Caki2 (cell line): ENCODE measurements at regions not wholly inside any gene's neighbourhood (a gene's known extent, or its start where the extent isn't known, plus 50 kb on each side); places are given as distances from the start of the nearest gene placed in this dataset.
"Not testable (repeated sequence)": the region's sequence is repeated elsewhere in the genome, so short reads cannot be mapped to it uniquely, and the experiment has no call there.

Experiments used
- DNase-seq: peaks from one replicate; pipeline ENCODE4 v3.0.0-alpha.2; 2015; ENCODE audit warnings: low read depth
- in situ Hi-C: cut with HindIII; loops from 2 replicates; pipeline ENCODE4 v1.10.0; 2016; ENCODE audit warnings: low sequenced_read_pairs, low pct_unique_long_range_greater_than_20kb, mixed read lengths

- in situ Hi-C loops: no loop called here
- no peak for DNase-seq
Observed at GRCh38 chr12:102301547-102301946, 103.9 kb upstream of the PMCH start.

- DNase-seq: peak; percentile 7
- in situ Hi-C loops: no loop called here
Observed at GRCh38 chr12:102300824-102301461, 103.3 kb upstream of the PMCH start.

GRCh38 chr12:102299731-102300130 lies 102.1 kb upstream of the PMCH start:
- no peak for DNase-seq
- in situ Hi-C loops: no loop called here

- DNase-seq: no peak
- in situ Hi-C loops: no loop called here
Observed at GRCh38 chr12:102298022-102298421, 100.4 kb upstream of the PMCH start.

- in situ Hi-C loops: no loop called here
- no peak for DNase-seq
Observed at GRCh38 chr12:102297412-102297811, 99.8 kb upstream of the PMCH start.

- in situ Hi-C loops: no loop called here
- no peak for DNase-seq
Observed at GRCh38 chr12:102294568-102294967, 96.9 kb upstream of the PMCH start.

GRCh38 chr12:102291498-102292440 lies 94.1 kb upstream of the PMCH start:
- DNase-seq, in situ Hi-C loops: not testable (repeated sequence)

- DNase-seq, in situ Hi-C loops: not testable (repeated sequence)
Observed at GRCh38 chr12:102289702-102290101, 92.1 kb upstream of the PMCH start.

- no peak for DNase-seq
- in situ Hi-C loops: no loop called here
Observed at GRCh38 chr12:102281231-102281630, 83.6 kb upstream of the PMCH start.

GRCh38 chr12:102255687-102256086 lies 58.1 kb upstream of the PMCH start:
- in situ Hi-C loops: not testable (repeated sequence)

GRCh38 chr12:102251005-102251404 lies 53.4 kb upstream of the PMCH start:
- in situ Hi-C loops, DNase-seq: not testable (repeated sequence)

More at GRCh38 chr12:102255687-102256086, 58.1 kb upstream of the PMCH start:
- DNase-seq: not testable (repeated sequence)

GRCh38 chr12:102249079-102249841 lies 51.6 kb upstream of the PMCH start:
- no peak for DNase-seq
- in situ Hi-C loops: no loop called here
